Pancreas (tissue), 10 donors: ENCODE measurements at regions not wholly inside any gene's neighbourhood (a gene's known extent, or its start where the extent isn't known, plus 50 kb on each side); places are given as distances from the start of the nearest gene placed in this dataset.

Source experiments
- ATAC-seq, 4 donors: fragments of 200-7000 bp; cut with Tn5 transposase; one replicate each; pipeline versions ENCODE4 v1.8.0 to v1.9.1; 2020; ENCODE audit warnings: mild to moderate bottlenecking in 4 of 4, moderate library complexity in 4 of 4
- DNase-seq, 6 donors: peaks; one replicate each; pipeline ENCODE4 v3.0.0-alpha.2; 2020
- FAIRE-seq: peaks from 2 replicates; lab custom pipeline; 2012; peaks lifted over from hg19 to GRCh38; lab: Jason Lieb, UNC
- H3K27ac ChIP-seq, 4 donors: fragments of 200-600 bp; sonication (generic); 1 replicate in 3 of 4; 2 replicates in 1 of 4; pipeline versions ENCODE4 v1.5.0 to v1.8.0; 2020
- H3K27me3 ChIP-seq, 4 donors: fragments of 200-600 bp; one replicate each; pipeline ENCODE4 v1.8.0; 2021
- H3K36me3 ChIP-seq, 3 donors: fragments of 200-600 bp; sonication (generic) in 1 of 3; one replicate each; pipeline versions ENCODE4 v1.5.0 to v1.8.0; 2020 to 2021
- H3K4me1 ChIP-seq, 3 donors: fragments of 200-600 bp; one replicate each; pipeline ENCODE4 v1.8.0; 2021
- H3K4me3 ChIP-seq, 4 donors: fragments of 200-600 bp; sonication (generic) in 2 of 4; one replicate each; pipeline versions ENCODE4 v1.5.0 to v1.8.0; 2020 to 2021
- H3K9me3 ChIP-seq, 4 donors: fragments of 200-600 bp; one replicate each; pipeline ENCODE4 v1.8.0; 2021
- WGBS, 2 donors: extraction: QIAGEN DNeasy Blood & Tissue Kit; methylation state at CpG; one replicate each; pipeline ENCODE4 v1.1.7; 2013; 5-methylcytosine and 5-hydroxymethylcytosine counted together
- intact Hi-C, 3 donors: fragments of 100-400 bp; cut with DNase I; formaldehyde crosslinking; loops; one replicate each; pipeline versions ENCODE4 v1.11.1 to v1.14.2; 2022
- TF ChIP-seq, protein P1 (sequence below), 4 donors: fragments of 200-600 bp; sonication (generic) in 3 of 4; IDR thresholded peaks; one replicate each; pipeline versions ENCODE4 v1.5.0 to v1.8.0; 2021; ENCODE audit warnings: antibody characterized with exemption in 4 of 4
- donor health status: healthy with polysubstance abuse.
- donor health status: DM: no; HTN: no; CAD: no; lungs with moderate emphysema.
- donor health status: DM: no; HTN: no; CAD: no.
- donor health status: control.
- donor health status: control.
- donor health status: Bipolar disorder and iron deficiency.
- donor health status: DM: yes; HTN: yes; CAD: no.
- donor health status: DM: no; HTN: no; CAD: no.
- donor health status: DM: no; HTN: no; CAD: no.
- donor health status: DM: yes; HTN: yes; CAD: no.

DNA sequence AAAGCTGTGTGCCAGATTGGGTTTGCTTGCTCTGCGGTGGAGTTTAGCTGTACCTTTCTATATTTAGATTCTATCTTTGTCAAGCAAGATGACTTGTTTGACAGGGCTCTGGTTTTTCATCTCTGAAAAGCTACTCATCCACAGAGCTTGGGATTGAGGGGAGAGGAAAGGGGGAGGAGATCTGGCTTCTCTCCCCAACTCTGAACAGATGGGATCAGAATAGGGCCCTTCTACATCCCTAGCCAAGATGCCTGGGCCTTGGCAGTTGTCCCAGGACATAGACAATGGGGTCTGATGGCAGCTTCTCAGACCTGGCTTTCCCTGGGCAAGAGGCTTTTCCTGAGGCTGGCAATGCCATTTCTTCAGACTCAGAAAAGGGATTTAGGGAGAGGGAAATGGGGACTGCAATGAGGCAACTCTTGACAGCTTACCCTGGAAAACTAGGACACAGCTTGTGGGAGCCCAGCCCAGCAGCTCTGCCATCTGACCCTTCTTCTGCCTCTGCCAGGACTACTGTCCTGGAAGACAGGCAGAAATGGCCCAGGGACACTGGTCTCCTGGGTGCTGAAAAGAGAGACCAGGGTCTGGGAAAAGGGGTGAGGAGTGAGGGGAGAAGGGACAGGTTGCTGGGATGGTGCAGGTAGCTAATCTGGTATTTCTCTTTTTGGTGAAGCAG is 50.2 kb upstream of the ASTN2 start:
- H3K27me3 ChIP-seq, result peaks cover 0 to 3% (median 0%) of the 10 kb centered on the region in 4 donors
- TF ChIP-seq, protein P1, sequence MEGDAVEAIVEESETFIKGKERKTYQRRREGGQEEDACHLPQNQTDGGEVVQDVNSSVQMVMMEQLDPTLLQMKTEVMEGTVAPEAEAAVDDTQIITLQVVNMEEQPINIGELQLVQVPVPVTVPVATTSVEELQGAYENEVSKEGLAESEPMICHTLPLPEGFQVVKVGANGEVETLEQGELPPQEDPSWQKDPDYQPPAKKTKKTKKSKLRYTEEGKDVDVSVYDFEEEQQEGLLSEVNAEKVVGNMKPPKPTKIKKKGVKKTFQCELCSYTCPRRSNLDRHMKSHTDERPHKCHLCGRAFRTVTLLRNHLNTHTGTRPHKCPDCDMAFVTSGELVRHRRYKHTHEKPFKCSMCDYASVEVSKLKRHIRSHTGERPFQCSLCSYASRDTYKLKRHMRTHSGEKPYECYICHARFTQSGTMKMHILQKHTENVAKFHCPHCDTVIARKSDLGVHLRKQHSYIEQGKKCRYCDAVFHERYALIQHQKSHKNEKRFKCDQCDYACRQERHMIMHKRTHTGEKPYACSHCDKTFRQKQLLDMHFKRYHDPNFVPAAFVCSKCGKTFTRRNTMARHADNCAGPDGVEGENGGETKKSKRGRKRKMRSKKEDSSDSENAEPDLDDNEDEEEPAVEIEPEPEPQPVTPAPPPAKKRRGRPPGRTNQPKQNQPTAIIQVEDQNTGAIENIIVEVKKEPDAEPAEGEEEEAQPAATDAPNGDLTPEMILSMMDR (IDR thresholded peaks at IDR 0.05), result no peak
- no peak overlapping the region for H3K27ac ChIP-seq
- 50 to 70% methylated on average over 1 of the region's 1 CpG for WGBS, 2 donors
- ATAC-seq (no peak), FAIRE-seq (no peak), DNase-seq (no peak)
- no peak overlapping the region for H3K4me3 ChIP-seq
- no peaks in the 10 kb centered on the region for H3K36me3 ChIP-seq
- no peaks in the 10 kb centered on the region for H3K4me1 ChIP-seq
- no peaks in the 10 kb centered on the region for H3K9me3 ChIP-seq
- intact Hi-C loops, result no loop called here
